GM13976 (cell line): ENCODE measurements at regions not wholly inside any gene's neighbourhood (a gene's known extent, or its start where the extent isn't known, plus 50 kb on each side); places are given as distances from the start of the nearest gene placed in this dataset.

Experiments
- DNase-seq: peaks from one replicate; pipeline ENCODE4 v3.0.0; 2012; ENCODE audit warnings: low spot score
- in situ Hi-C: fragments of 300-500 bp; cut with MboI; formaldehyde crosslinking; loops from one replicate; pipeline ENCODE4 v1.12.0; 2022; ENCODE audit warnings: low sequenced_read_pairs, mixed read lengths, inconsistent platforms; ENCODE audit not compliant: unreplicated experiment
- TF ChIP-seq, protein P1 (sequence below): IDR thresholded peaks from 2 replicates; pipeline ENCODE4 v1.5.1; 2012; ENCODE audit warnings: borderline replicate concordance, mild to moderate bottlenecking; ENCODE audit not compliant: insufficient read depth; ENCODE audit errors: extremely low read depth, missing control alignments, control extremely low read depth

GRCh38 chr18:65372904-65373303 is 377.9 kb upstream of the CDH7 start:
- in situ Hi-C loops = no loop called here
- DNase-seq = no peak
- TF ChIP-seq, protein P1, sequence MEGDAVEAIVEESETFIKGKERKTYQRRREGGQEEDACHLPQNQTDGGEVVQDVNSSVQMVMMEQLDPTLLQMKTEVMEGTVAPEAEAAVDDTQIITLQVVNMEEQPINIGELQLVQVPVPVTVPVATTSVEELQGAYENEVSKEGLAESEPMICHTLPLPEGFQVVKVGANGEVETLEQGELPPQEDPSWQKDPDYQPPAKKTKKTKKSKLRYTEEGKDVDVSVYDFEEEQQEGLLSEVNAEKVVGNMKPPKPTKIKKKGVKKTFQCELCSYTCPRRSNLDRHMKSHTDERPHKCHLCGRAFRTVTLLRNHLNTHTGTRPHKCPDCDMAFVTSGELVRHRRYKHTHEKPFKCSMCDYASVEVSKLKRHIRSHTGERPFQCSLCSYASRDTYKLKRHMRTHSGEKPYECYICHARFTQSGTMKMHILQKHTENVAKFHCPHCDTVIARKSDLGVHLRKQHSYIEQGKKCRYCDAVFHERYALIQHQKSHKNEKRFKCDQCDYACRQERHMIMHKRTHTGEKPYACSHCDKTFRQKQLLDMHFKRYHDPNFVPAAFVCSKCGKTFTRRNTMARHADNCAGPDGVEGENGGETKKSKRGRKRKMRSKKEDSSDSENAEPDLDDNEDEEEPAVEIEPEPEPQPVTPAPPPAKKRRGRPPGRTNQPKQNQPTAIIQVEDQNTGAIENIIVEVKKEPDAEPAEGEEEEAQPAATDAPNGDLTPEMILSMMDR = no peak

- TF ChIP-seq, protein P1 = no peak
- in situ Hi-C loops = no loop called here
- no peak for DNase-seq
Measured at GRCh38 chr18:65365245-65365980, 385.4 kb upstream of the CDH7 start.

GRCh38 chr18:65363911-65364632 is 386.7 kb upstream of the CDH7 start:
- no peak for DNase-seq
- TF ChIP-seq, protein P1 = no peak
- in situ Hi-C loops = no loop called here

GRCh38 chr18:65363011-65363410 is 387.8 kb upstream of the CDH7 start:
- DNase-seq = no peak
- in situ Hi-C loops = no loop called here
- TF ChIP-seq, protein P1 = no peak

DNA sequence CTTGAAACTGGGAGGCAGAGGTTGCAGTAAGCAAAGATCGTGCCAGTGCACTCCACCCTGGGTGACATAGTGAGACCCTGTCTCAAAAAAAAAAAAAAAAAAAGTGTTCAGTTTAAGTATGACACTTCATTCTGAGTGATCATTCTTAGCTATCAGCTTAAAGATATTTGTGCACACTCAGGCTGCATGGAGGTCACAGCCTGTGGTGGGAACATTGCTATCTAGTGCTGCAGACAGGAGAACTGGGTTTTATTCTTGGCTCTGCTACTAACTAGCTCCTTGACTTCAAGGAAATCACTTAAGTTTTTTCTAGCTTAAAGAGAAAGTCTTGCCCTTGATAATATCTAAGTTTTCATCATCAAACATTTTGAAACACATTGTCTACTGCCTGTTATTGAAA is 391.3 kb upstream of the CDH7 start:
- no peak for DNase-seq
- in situ Hi-C loops = no loop called here
- TF ChIP-seq, protein P1 = no peak

- DNase-seq = no peak
- TF ChIP-seq, protein P1 = no peak
- in situ Hi-C loops = no loop called here
Measured at GRCh38 chr18:65358306-65358705, 392.5 kb upstream of the CDH7 start.

DNA sequence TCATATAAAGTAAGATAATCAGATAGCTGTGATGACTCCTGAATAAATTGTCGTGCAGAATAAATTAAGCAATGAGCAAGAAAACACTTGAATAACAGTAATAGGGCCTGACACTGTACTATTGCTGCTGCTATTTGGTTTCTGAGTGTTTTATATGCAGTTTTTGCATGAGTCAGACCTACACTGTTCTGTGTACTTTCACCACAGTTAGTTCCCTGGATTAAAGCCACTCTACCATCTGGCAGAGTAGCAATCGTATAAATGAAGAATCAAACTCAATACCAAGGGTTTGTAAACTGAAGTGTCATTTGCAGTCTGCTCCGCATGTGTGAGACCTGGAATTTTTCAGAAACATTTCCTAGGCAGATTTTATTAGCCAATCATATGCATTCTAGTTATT is 398.6 kb upstream of the CDH7 start:
- DNase-seq = no peak
- in situ Hi-C loops = no loop called here
- TF ChIP-seq, protein P1 = no peak
